Fibroblast of lung (primary cell): ENCODE measurements at regions not wholly inside any gene's neighbourhood (a gene's known extent, or its start where the extent isn't known, plus 50 kb on each side); places are given as distances from the start of the nearest gene placed in this dataset.

ENCODE experiments used
- CTCF ChIP-seq, 2 donors: IDR thresholded peaks in 1 of 2; conservative IDR thresholded peaks in 1 of 2; 1 replicate in 1 of 2; 2 replicates in 1 of 2; pipeline ENCODE4 v1.5.1; 2011 to 2012; ENCODE audit warnings: low read length in 2 of 2, control low read depth in 1 of 2, inconsistent platforms in 1 of 2, low read depth in 1 of 2, mild to moderate bottlenecking in 1 of 2
- EZH2 ChIP-seq: IDR thresholded peaks from 2 replicates; pipeline ENCODE4 v1.5.1; 2012; ENCODE audit warnings: low read length, control low read depth, mild to moderate bottlenecking; ENCODE audit errors: missing control alignments

GRCh38 chr9:108779551-108780325, 76.0 kb downstream of the ACTL7B start:
- TF ChIP-seq CTCF (conservative IDR thresholded peaks at IDR 0.05 in 1 of 2, IDR thresholded peaks at IDR 0.05 in 1 of 2; ENCODE audit: low read depth in 1 of 2, low read length in 2 of 2) (no peak), EZH2 (no peak)
